Mucosa of rectum (tissue), 2 donors: ENCODE measurements at regions not wholly inside any gene's neighbourhood (a gene's known extent, or its start where the extent isn't known, plus 50 kb on each side); places are given as distances from the start of the nearest gene placed in this dataset.

Experiments
- H3K27ac ChIP-seq, 2 donors: one replicate each; pipeline ENCODE4 v1.7.0; 2013; ENCODE audit warnings: inconsistent platforms in 2 of 2, low read depth in 2 of 2, low read length in 2 of 2
- H3K27me3 ChIP-seq, 2 donors: one replicate each; pipeline ENCODE4 v1.7.0; 2013; ENCODE audit warnings: low read length in 2 of 2; ENCODE audit not compliant: control insufficient read depth in 2 of 2, insufficient read depth in 2 of 2
- H3K36me3 ChIP-seq, 2 donors: one replicate each; pipeline ENCODE4 v1.7.0; 2013; ENCODE audit warnings: low read length in 2 of 2; ENCODE audit not compliant: control insufficient read depth in 2 of 2, insufficient read depth in 2 of 2
- H3K4me1 ChIP-seq, 2 donors: one replicate each; pipeline ENCODE4 v1.7.0; 2013; ENCODE audit warnings: low read length in 2 of 2, mild to moderate bottlenecking in 1 of 2; ENCODE audit not compliant: control insufficient read depth in 2 of 2, insufficient read depth in 2 of 2
- H3K4me3 ChIP-seq, 2 donors: one replicate each; pipeline ENCODE4 v1.7.0; 2013; ENCODE audit warnings: low read length in 2 of 2
- H3K9ac ChIP-seq, 2 donors: one replicate each; pipeline ENCODE4 v1.7.0; 2013; ENCODE audit warnings: low read length in 2 of 2, low read depth in 1 of 2, mild to moderate bottlenecking in 1 of 2
- H3K9me3 ChIP-seq, 2 donors: one replicate each; pipeline ENCODE4 v1.7.0; 2013; ENCODE audit warnings: low read length in 2 of 2; ENCODE audit not compliant: control insufficient read depth in 2 of 2
- donor health status: healthy.
- donor health status: Normal muscosa, but diverticular disease.

- Histone ChIP-seq H3K4me3 (no peak overlapping the region), H3K27ac (no peak overlapping the region), H3K9ac (no peak overlapping the region), H3K4me1 (no peaks in the 10 kb centered on the region), H3K27me3 (no peaks in the 10 kb centered on the region), H3K36me3 (no peaks in the 10 kb centered on the region), H3K9me3 (peaks cover 0 to 5% of the 10 kb centered on the region in 2 donors)
Measured at GRCh38 chr1:187645651-187646050, 816.9 kb downstream of the PLA2G4A start.

- Histone ChIP-seq H3K36me3 (no peaks in the 10 kb centered on the region), H3K9ac (no peak overlapping the region), H3K9me3 (peaks cover 0 to 5% of the 10 kb centered on the region in 2 donors), H3K4me1 (no peaks in the 10 kb centered on the region), H3K27me3 (no peaks in the 10 kb centered on the region), H3K27ac (no peak overlapping the region), H3K4me3 (no peak overlapping the region)
Measured at GRCh38 chr1:187646536-187647107, 817.9 kb downstream of the PLA2G4A start.

GRCh38 chr1:187648091-187648490 is 819.3 kb downstream of the PLA2G4A start:
- H3K27me3 ChIP-seq = no peaks in the 10 kb centered on the region
- H3K4me3 ChIP-seq = no peak overlapping the region
- no peaks in the 10 kb centered on the region for H3K36me3 ChIP-seq
- H3K9ac ChIP-seq = no peak overlapping the region
- peaks cover 0 to 5% of the 10 kb centered on the region in 2 donors for H3K9me3 ChIP-seq
- no peak overlapping the region for H3K27ac ChIP-seq
- H3K4me1 ChIP-seq = no peaks in the 10 kb centered on the region

GRCh38 chr1:187654635-187655034 is 825.9 kb downstream of the PLA2G4A start:
- Histone ChIP-seq H3K27me3 (no peaks in the 10 kb centered on the region), H3K27ac (no peak overlapping the region), H3K36me3 (no peaks in the 10 kb centered on the region), H3K9ac (no peak overlapping the region), H3K9me3 (no peaks in the 10 kb centered on the region), H3K4me3 (no peak overlapping the region), H3K4me1 (no peaks in the 10 kb centered on the region)

GRCh38 chr1:187655104-187655503 is 826.4 kb downstream of the PLA2G4A start:
- H3K27me3 ChIP-seq = no peaks in the 10 kb centered on the region
- H3K27ac ChIP-seq = no peak overlapping the region
- H3K9me3 ChIP-seq = no peaks in the 10 kb centered on the region
- no peak overlapping the region for H3K9ac ChIP-seq
- no peak overlapping the region for H3K4me3 ChIP-seq
- H3K36me3 ChIP-seq = no peaks in the 10 kb centered on the region
- H3K4me1 ChIP-seq = no peaks in the 10 kb centered on the region

GRCh38 chr1:187665483-187665882 is 836.7 kb downstream of the PLA2G4A start:
- no peaks in the 10 kb centered on the region for H3K4me1 ChIP-seq
- H3K4me3 ChIP-seq = no peak overlapping the region
- no peaks in the 10 kb centered on the region for H3K36me3 ChIP-seq
- H3K9ac ChIP-seq = no peak overlapping the region
- no peak overlapping the region for H3K27ac ChIP-seq
- H3K9me3 ChIP-seq = peaks cover 0 to 3% of the 10 kb centered on the region in 2 donors
- no peaks in the 10 kb centered on the region for H3K27me3 ChIP-seq

- H3K36me3 ChIP-seq = no peaks in the 10 kb centered on the region
- no peaks in the 10 kb centered on the region for H3K9me3 ChIP-seq
- H3K27ac ChIP-seq = no peak overlapping the region
- no peak overlapping the region for H3K4me3 ChIP-seq
- H3K9ac ChIP-seq = no peak overlapping the region
- H3K27me3 ChIP-seq = no peaks in the 10 kb centered on the region
- H3K4me1 ChIP-seq = no peaks in the 10 kb centered on the region
Measured at GRCh38 chr1:187680823-187681222, 852.1 kb downstream of the PLA2G4A start.

GRCh38 chr1:187682112-187682511 is 853.4 kb downstream of the PLA2G4A start:
- Histone ChIP-seq H3K4me3 (no peak overlapping the region), H3K9me3 (no peaks in the 10 kb centered on the region), H3K36me3 (no peaks in the 10 kb centered on the region), H3K9ac (no peak overlapping the region), H3K27ac (no peak overlapping the region), H3K4me1 (no peaks in the 10 kb centered on the region), H3K27me3 (no peaks in the 10 kb centered on the region)

GRCh38 chr1:187685333-187685732 is 856.6 kb downstream of the PLA2G4A start:
- H3K4me3 ChIP-seq = no peak overlapping the region
- no peaks in the 10 kb centered on the region for H3K27me3 ChIP-seq
- no peaks in the 10 kb centered on the region for H3K4me1 ChIP-seq
- H3K9ac ChIP-seq = no peak overlapping the region
- no peaks in the 10 kb centered on the region for H3K9me3 ChIP-seq
- H3K27ac ChIP-seq = no peak overlapping the region
- no peaks in the 10 kb centered on the region for H3K36me3 ChIP-seq

- Histone ChIP-seq H3K27ac (no peak overlapping the region), H3K27me3 (no peaks in the 10 kb centered on the region), H3K36me3 (no peaks in the 10 kb centered on the region), H3K4me3 (no peak overlapping the region), H3K9me3 (no peaks in the 10 kb centered on the region), H3K4me1 (no peaks in the 10 kb centered on the region), H3K9ac (no peak overlapping the region)
Measured at GRCh38 chr1:187689129-187689528, 860.4 kb downstream of the PLA2G4A start.

- H3K27ac ChIP-seq = no peak overlapping the region
- H3K9ac ChIP-seq = no peak overlapping the region
Measured at GRCh38 chr1:187691439-187691838, 862.7 kb downstream of the PLA2G4A start.

More at GRCh38 chr1:187691439-187691838, 862.7 kb downstream of the PLA2G4A start:
- H3K36me3 ChIP-seq = no peaks in the 10 kb centered on the region
- H3K4me1 ChIP-seq = no peaks in the 10 kb centered on the region
- no peaks in the 10 kb centered on the region for H3K27me3 ChIP-seq
- H3K9me3 ChIP-seq = no peaks in the 10 kb centered on the region
- H3K4me3 ChIP-seq = no peak overlapping the region
